Prostate gland (tissue), 2 donors: ENCODE measurements at regions not wholly inside any gene's neighbourhood (a gene's known extent, or its start where the extent isn't known, plus 50 kb on each side); places are given as distances from the start of the nearest gene placed in this dataset.

Experiments used
- POLR2A ChIP-seq: fragments of 450-650 bp; IDR thresholded peaks from one replicate; pipeline ENCODE4 v1.6.1; 2016; ENCODE audit warnings: antibody characterized with exemption, mild to moderate bottlenecking
- POLR2AphosphoS5 ChIP-seq: sonication (generic); formaldehyde crosslinking; IDR thresholded peaks from one replicate; pipeline ENCODE4 v1.6.1; 2017; ENCODE audit warnings: antibody characterized with exemption
- TF ChIP-seq, protein P1 (sequence below), 4 experiments: fragments of 200-600 bp in 2 of 4; fragments of 450-650 bp in 2 of 4; sonication (generic) in 2 of 4; IDR thresholded peaks; 1 replicate in 3 of 4; 2 replicates in 1 of 4; pipeline ENCODE4 v1.5.1; 2016 to 2019; ENCODE audit warnings: antibody characterized with exemption in 4 of 4, mild to moderate bottlenecking in 2 of 4, moderate library complexity in 2 of 4

DNA sequence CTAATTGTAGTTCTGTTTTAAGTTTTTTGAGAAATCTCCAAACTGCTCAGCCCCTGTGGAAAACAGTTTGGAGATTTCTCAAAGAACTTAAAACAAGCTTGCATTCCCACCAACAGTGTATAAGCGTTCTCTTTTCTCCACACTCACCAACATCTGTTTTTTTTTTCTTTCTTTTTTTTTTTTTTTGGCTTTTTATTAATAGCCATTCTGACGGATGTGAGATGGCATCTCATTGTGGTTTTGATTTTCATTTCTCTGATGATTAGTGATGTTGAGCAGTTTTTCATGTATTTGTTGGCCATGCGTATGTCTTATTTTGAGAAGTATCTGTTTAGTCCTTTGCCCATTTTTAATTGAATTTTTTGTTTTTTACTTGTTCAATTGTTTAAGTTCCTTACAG lies 73.1 kb upstream of the COL8A1 start:
- TF ChIP-seq, protein P1, sequence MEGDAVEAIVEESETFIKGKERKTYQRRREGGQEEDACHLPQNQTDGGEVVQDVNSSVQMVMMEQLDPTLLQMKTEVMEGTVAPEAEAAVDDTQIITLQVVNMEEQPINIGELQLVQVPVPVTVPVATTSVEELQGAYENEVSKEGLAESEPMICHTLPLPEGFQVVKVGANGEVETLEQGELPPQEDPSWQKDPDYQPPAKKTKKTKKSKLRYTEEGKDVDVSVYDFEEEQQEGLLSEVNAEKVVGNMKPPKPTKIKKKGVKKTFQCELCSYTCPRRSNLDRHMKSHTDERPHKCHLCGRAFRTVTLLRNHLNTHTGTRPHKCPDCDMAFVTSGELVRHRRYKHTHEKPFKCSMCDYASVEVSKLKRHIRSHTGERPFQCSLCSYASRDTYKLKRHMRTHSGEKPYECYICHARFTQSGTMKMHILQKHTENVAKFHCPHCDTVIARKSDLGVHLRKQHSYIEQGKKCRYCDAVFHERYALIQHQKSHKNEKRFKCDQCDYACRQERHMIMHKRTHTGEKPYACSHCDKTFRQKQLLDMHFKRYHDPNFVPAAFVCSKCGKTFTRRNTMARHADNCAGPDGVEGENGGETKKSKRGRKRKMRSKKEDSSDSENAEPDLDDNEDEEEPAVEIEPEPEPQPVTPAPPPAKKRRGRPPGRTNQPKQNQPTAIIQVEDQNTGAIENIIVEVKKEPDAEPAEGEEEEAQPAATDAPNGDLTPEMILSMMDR (IDR thresholded peaks at IDR 0.05), result no peak
- TF ChIP-seq POLR2A (no peak), POLR2AphosphoS5 (no peak)
